HepG2 (cell line): ENCODE measurements at regions not wholly inside any gene's neighbourhood (a gene's known extent, or its start where the extent isn't known, plus 50 kb on each side); places are given as distances from the start of the nearest gene placed in this dataset.

ENCODE experiments used
- CAMTA2 ChIP-seq: sonication (generic); formaldehyde crosslinking; IDR thresholded peaks from 2 replicates; pipeline ENCODE4 v1.4.0; 2020; ENCODE audit warnings: mild to moderate bottlenecking, missing genetic modification reagents, borderline replicate concordance
- CTCF ChIP-seq: sonication (generic); formaldehyde crosslinking; IDR thresholded peaks from 2 replicates; pipeline ENCODE4 v1.5.0; 2020; ENCODE audit warnings: mild to moderate bottlenecking, missing genetic modification reagents, moderate library complexity
- MAX ChIP-seq: IDR thresholded peaks from 2 replicates; pipeline ENCODE4 v1.6.1; 2012; ENCODE audit warnings: inconsistent platforms

- TF ChIP-seq CAMTA2 (no peak), MAX (no peak), CTCF (CRISPR knock-in tag) (no peak)
These were observed 287.1 kb upstream of the SGK1 start for GRCh38 chr6:134605034-134605433.
